IMR-90 (cell line): ENCODE measurements at regions not wholly inside any gene's neighbourhood (a gene's known extent, or its start where the extent isn't known, plus 50 kb on each side); places are given as distances from the start of the nearest gene placed in this dataset.

ENCODE experiments used
- ATAC-seq: fragments of 200-7000 bp; cut with Tn5 transposase; 2 replicates; pipeline ENCODE4 v1.9.1; 2020; ENCODE audit warnings: low read depth, mild to moderate bottlenecking, moderate library complexity
- BruUV-seq: library from RNA; stranded (reverse); fragments of 400-500 nt; replicated peaks from 2 replicates; lab custom pipeline; 2021; lab: Mats Ljungman, UMichigan
- CTCF ChIA-PET: fragments of 300-600 bp; formaldehyde crosslinking; extraction: SDS; loops from one replicate; lab custom pipeline; 2021; ENCODE audit warnings: antibody characterized with exemption; lab: Yijun Ruan, JAX
- POLR2A ChIA-PET: fragments of 300-600 bp; sonication (Branson Sonifier 250); formaldehyde crosslinking; loops from one replicate; lab custom pipeline; 2022; ENCODE audit warnings: antibody characterized with exemption; ENCODE audit not compliant: unreplicated experiment; lab: Charles Lee
- DNase-seq: peaks from one replicate; pipeline ENCODE4 v3.0.0; 2013
- H2AFZ ChIP-seq: replicated peaks from 2 replicates; pipeline ENCODE3; 2013; ENCODE audit warnings: low read length, mild to moderate bottlenecking; ENCODE audit not compliant: poor library complexity
- H2AK5ac ChIP-seq: 2 replicates; pipeline ENCODE4 v1.6.1; 2013; ENCODE audit warnings: low read depth, low read length, inconsistent platforms
- H2AK9ac ChIP-seq: replicated peaks from 2 replicates; pipeline ENCODE3; 2013; ENCODE audit warnings: mild to moderate bottlenecking, low read depth, low read length, moderate library complexity; ENCODE audit not compliant: poor library complexity
- H2BK120ac ChIP-seq: 2 replicates; pipeline ENCODE4 v1.6.1; 2013; ENCODE audit warnings: low read depth, low read length, inconsistent platforms
- H2BK15ac ChIP-seq: 3 replicates; pipeline ENCODE4 v1.6.1; 2013; ENCODE audit warnings: low read depth, low read length, inconsistent platforms
- H2BK20ac ChIP-seq: 2 replicates; pipeline ENCODE4 v1.6.1; 2013; ENCODE audit warnings: low read depth, mild to moderate bottlenecking, inconsistent platforms, low read length, moderate library complexity
- H2BK5ac ChIP-seq: 2 replicates; pipeline ENCODE4 v1.6.1; 2013; ENCODE audit warnings: mild to moderate bottlenecking, low read depth, low read length, inconsistent platforms; ENCODE audit not compliant: poor library complexity, severe bottlenecking
- H3K14ac ChIP-seq: replicated peaks from 2 replicates; pipeline ENCODE4 v1.6.1; 2013; ENCODE audit warnings: low read depth, low read length, inconsistent platforms
- H3K18ac ChIP-seq: 2 replicates; pipeline ENCODE4 v1.6.1; 2013; ENCODE audit warnings: low read depth, low read length, control low read depth
- H3K23ac ChIP-seq: 2 replicates; pipeline ENCODE4 v1.6.1; 2013; ENCODE audit warnings: low read depth, low read length, inconsistent platforms
- H3K27ac ChIP-seq: 2 replicates; pipeline ENCODE4 v1.5.1; 2013; ENCODE audit warnings: mild to moderate bottlenecking, control low read depth, low read length; ENCODE audit not compliant: insufficient read depth
- H3K27me3 ChIP-seq: 2 replicates; pipeline ENCODE4 v1.6.1; 2013; ENCODE audit warnings: low read length; ENCODE audit not compliant: control insufficient read depth, insufficient read depth
- H3K36me3 ChIP-seq: 2 replicates; pipeline ENCODE4 v1.6.1; 2013; ENCODE audit warnings: low read length, mixed read lengths; ENCODE audit not compliant: control insufficient read depth, insufficient read depth
- H3K4ac ChIP-seq: 2 replicates; pipeline ENCODE4 v1.6.1; 2013; ENCODE audit warnings: low read depth, low read length, inconsistent platforms
- H3K4me1 ChIP-seq: 2 replicates; pipeline ENCODE4 v1.6.1; 2013; ENCODE audit warnings: low read length, mixed read lengths; ENCODE audit not compliant: control insufficient read depth, insufficient read depth
- H3K4me2 ChIP-seq: 2 replicates; pipeline ENCODE4 v1.6.1; 2013; ENCODE audit warnings: low read depth, mild to moderate bottlenecking, control low read depth, low read length, moderate library complexity
- H3K4me3 ChIP-seq: 2 replicates; pipeline ENCODE4 v1.5.1; 2013; ENCODE audit warnings: low read depth, mild to moderate bottlenecking, control low read depth, low read length, moderate library complexity; ENCODE audit not compliant: insufficient read depth
- H3K56ac ChIP-seq: 2 replicates; pipeline ENCODE4 v1.6.1; 2013; ENCODE audit warnings: low read length, inconsistent platforms; ENCODE audit not compliant: insufficient read depth; ENCODE audit errors: extremely low read depth
- H3K79me1 ChIP-seq, 2 experiments: 2 replicates each; pipeline ENCODE4 v1.6.1; 2013; ENCODE audit warnings: low read length in 2 of 2, inconsistent platforms in 1 of 2, low read depth in 1 of 2
- H3K9ac ChIP-seq: 2 replicates; pipeline ENCODE4 v1.6.1; 2013; ENCODE audit warnings: low read depth, low read length, control low read depth
- H3K9me1 ChIP-seq: 2 replicates; pipeline ENCODE4 v1.6.1; 2013; ENCODE audit warnings: low read length, inconsistent platforms; ENCODE audit not compliant: insufficient read depth
- H3K9me3 ChIP-seq: 2 replicates; pipeline ENCODE4 v1.6.1; 2013; ENCODE audit warnings: low read length; ENCODE audit not compliant: control insufficient read depth, insufficient read depth
- H4K20me1 ChIP-seq: 2 replicates; pipeline ENCODE4 v1.6.1; 2013; ENCODE audit warnings: low read length, inconsistent platforms; ENCODE audit not compliant: insufficient read depth
- H4K5ac ChIP-seq: 2 replicates; pipeline ENCODE4 v1.6.1; 2013; ENCODE audit warnings: mild to moderate bottlenecking, low read depth, low read length, control low read depth
- H4K8ac ChIP-seq, 2 experiments: 2 replicates each; pipeline ENCODE4 v1.6.1; 2013; ENCODE audit warnings: low read depth in 2 of 2, low read length in 2 of 2, control low read depth in 1 of 2, inconsistent platforms in 1 of 2
- H4K91ac ChIP-seq: 2 replicates; pipeline ENCODE4 v1.6.1; 2013; ENCODE audit warnings: low read depth, low read length, inconsistent platforms; ENCODE audit not compliant: insufficient read depth
- BHLHE40 ChIP-seq: fragments of 150-350 bp; IDR thresholded peaks from 2 replicates; pipeline ENCODE4 v1.6.1; 2016; ENCODE audit warnings: mild to moderate bottlenecking, low read depth, low read length
- CEBPB ChIP-seq: IDR thresholded peaks from 2 replicates; pipeline ENCODE4 v1.6.1; 2012; ENCODE audit warnings: low read depth, low read length, improper control_type of control experiment
- CHD1 ChIP-seq: IDR thresholded peaks from 2 replicates; pipeline ENCODE4 v1.6.1; 2012; ENCODE audit warnings: low read depth, low read length, improper control_type of control experiment
- CTCF ChIP-seq: conservative IDR thresholded peaks from 2 replicates; pipeline ENCODE4 v1.5.1; 2012; ENCODE audit warnings: mild to moderate bottlenecking, low read depth, low read length, improper control_type of control experiment
- ELK1 ChIP-seq: fragments of 150-350 bp; IDR thresholded peaks from 2 replicates; pipeline ENCODE4 v1.6.1; 2016; ENCODE audit warnings: low read depth, mild to moderate bottlenecking, low read length, moderate library complexity, borderline replicate concordance
- FOS ChIP-seq: fragments of 150-350 bp; IDR thresholded peaks from 2 replicates; pipeline ENCODE4 v1.6.1; 2016; ENCODE audit warnings: low read depth, low read length
- MAFK ChIP-seq: IDR thresholded peaks from 2 replicates; pipeline ENCODE4 v1.6.1; 2012; ENCODE audit warnings: low read depth, low read length, improper control_type of control experiment
- MAZ ChIP-seq: IDR thresholded peaks from 2 replicates; pipeline ENCODE4 v1.6.1; 2012; ENCODE audit warnings: low read depth, mild to moderate bottlenecking, low read length, improper control_type of control experiment, moderate library complexity, borderline replicate concordance
- MXI1 ChIP-seq: IDR thresholded peaks from 2 replicates; pipeline ENCODE4 v1.6.1; 2012; ENCODE audit warnings: low read depth, mild to moderate bottlenecking, low read length, moderate library complexity, borderline replicate concordance
- NFE2L2 ChIP-seq: fragments of 150-350 bp; IDR thresholded peaks from 2 replicates; pipeline ENCODE4 v1.6.1; 2016; ENCODE audit warnings: low read depth, mild to moderate bottlenecking, low read length
- POLR2A ChIP-seq: IDR thresholded peaks from 2 replicates; pipeline ENCODE4 v1.6.1; 2012; ENCODE audit warnings: mild to moderate bottlenecking, low read depth, low read length
- RAD21 ChIP-seq: IDR thresholded peaks from 2 replicates; pipeline ENCODE4 v1.6.1; 2012; ENCODE audit warnings: low read length, improper control_type of control experiment
- RCOR1 ChIP-seq: IDR thresholded peaks from 2 replicates; pipeline ENCODE4 v1.6.1; 2012; ENCODE audit warnings: mild to moderate bottlenecking, low read length, improper control_type of control experiment; ENCODE audit not compliant: insufficient replicate concordance
- RFX5 ChIP-seq: IDR thresholded peaks from 2 replicates; pipeline ENCODE4 v1.8.0; 2012; ENCODE audit warnings: low read depth, mild to moderate bottlenecking, low read length, moderate library complexity
- SMC3 ChIP-seq: fragments of 150-350 bp; IDR thresholded peaks from 2 replicates; pipeline ENCODE4 v1.6.1; 2016; ENCODE audit warnings: low read depth, mild to moderate bottlenecking, antibody characterized with exemption, low read length, moderate library complexity
- WGBS, 2 experiments: methylation state at CpG; one replicate each; pipeline versions ENCODE4 v1.1.5 to v1.1.7; 2013; ENCODE audit warnings: missing lambda C conversion rate in 2 of 2; ENCODE audit not compliant: insufficient read length in 1 of 2; ENCODE audit errors: extremely low coverage in 2 of 2; 5-methylcytosine and 5-hydroxymethylcytosine counted together
- dilution Hi-C: fragments of 300-500 bp; cut with HindIII; formaldehyde crosslinking; loops from one replicate; pipeline ENCODE4 v1.14.3; 2018; ENCODE audit warnings: low sequenced_read_pairs; ENCODE audit not compliant: unreplicated experiment
- in situ Hi-C: fragments of 300-500 bp; cut with MboI; formaldehyde crosslinking; loops from 3 replicates; pipeline ENCODE4 v1.14.3; 2019; ENCODE audit warnings: low sequenced_read_pairs, inconsistent platforms, mixed read lengths
- intact Hi-C: fragments of 100-400 bp; cut with micrococcal nuclease; formaldehyde crosslinking; loops from 2 replicates; pipeline ENCODE4 v1.10.0; 2022
- TF ChIP-seq, protein P1 (sequence below): fragments of 150-350 bp; IDR thresholded peaks from 2 replicates; pipeline ENCODE4 v1.6.1; 2017; ENCODE audit warnings: mild to moderate bottlenecking, antibody characterized with exemption, low read length, low read depth

GRCh38 chr1:218226005-218226404 lies 59.1 kb upstream of the RRP15 start:
- no peak overlapping the region for H2BK15ac ChIP-seq
- no TSS peak for BruUV-seq

More at GRCh38 chr1:218226005-218226404, 59.1 kb upstream of the RRP15 start:
- no CpG with 5 or more reads among the region's 5 CpGs for WGBS, 2 experiments
- no peaks in the 10 kb centered on the region for H3K79me1 ChIP-seq
- ATAC-seq (no peak), DNase-seq (no peak)
- no peak overlapping the region for H4K8ac ChIP-seq
- no peak overlapping the region for H4K5ac ChIP-seq
- no peak overlapping the region for H2BK5ac ChIP-seq
- no peaks in the 10 kb centered on the region for H3K9me1 ChIP-seq
- H3K4ac ChIP-seq = no peak overlapping the region
- no peak overlapping the region for H3K18ac ChIP-seq
- H2AK9ac ChIP-seq = no peak overlapping the region
- no peak for TF ChIP-seq MAFK
- no peak for TF ChIP-seq CTCF
- TF ChIP-seq CEBPB = no peak
- TF ChIP-seq NFE2L2 = no peak
- no peak for TF ChIP-seq MXI1
- TF ChIP-seq BHLHE40 = no peak
- TF ChIP-seq RFX5 = no peak
- TF ChIP-seq RAD21 = no peak
- TF ChIP-seq CHD1 = no peak
- TF ChIP-seq POLR2A = no peak
- no peak for TF ChIP-seq SMC3
- TF ChIP-seq RCOR1 = no peak
- no peak for TF ChIP-seq MAZ
- no peak for TF ChIP-seq FOS
- TF ChIP-seq, protein P1, sequence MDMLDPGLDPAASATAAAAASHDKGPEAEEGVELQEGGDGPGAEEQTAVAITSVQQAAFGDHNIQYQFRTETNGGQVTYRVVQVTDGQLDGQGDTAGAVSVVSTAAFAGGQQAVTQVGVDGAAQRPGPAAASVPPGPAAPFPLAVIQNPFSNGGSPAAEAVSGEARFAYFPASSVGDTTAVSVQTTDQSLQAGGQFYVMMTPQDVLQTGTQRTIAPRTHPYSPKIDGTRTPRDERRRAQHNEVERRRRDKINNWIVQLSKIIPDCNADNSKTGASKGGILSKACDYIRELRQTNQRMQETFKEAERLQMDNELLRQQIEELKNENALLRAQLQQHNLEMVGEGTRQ = no peak
- TF ChIP-seq ELK1 = no peak
- no peak overlapping the region for H3K23ac ChIP-seq
- no peaks in the 10 kb centered on the region for H3K36me3 ChIP-seq
- in situ Hi-C loops = no loop called here
- H3K27me3 ChIP-seq = no peaks in the 10 kb centered on the region
- CTCF ChIA-PET = no interaction called here
- H3K14ac ChIP-seq = no peak overlapping the region
- H2BK120ac ChIP-seq = no peak overlapping the region
- POLR2A ChIA-PET = no interaction called here
- dilution Hi-C loops = no loop called here
- no peak overlapping the region for H4K91ac ChIP-seq
- no peaks in the 10 kb centered on the region for H3K4me1 ChIP-seq
- H3K4me2 ChIP-seq = no peak overlapping the region
- H3K27ac ChIP-seq = no peak overlapping the region
- no peaks in the 10 kb centered on the region for H3K9me3 ChIP-seq
- no peak overlapping the region for H3K4me3 ChIP-seq
- H3K9ac ChIP-seq = no peak overlapping the region
- H2AK5ac ChIP-seq = no peak overlapping the region
- intact Hi-C loops = no loop called here
- no peak overlapping the region for H2AFZ ChIP-seq
- no peak overlapping the region for H3K56ac ChIP-seq
- no peak overlapping the region for H2BK20ac ChIP-seq
- no peaks in the 10 kb centered on the region for H4K20me1 ChIP-seq
